ENCODE measurements at regions not wholly inside any gene's neighbourhood (a gene's known extent, or its start where the extent isn't known, plus 50 kb on each side); places are given as distances from the start of the nearest gene placed in this dataset.

DNA sequence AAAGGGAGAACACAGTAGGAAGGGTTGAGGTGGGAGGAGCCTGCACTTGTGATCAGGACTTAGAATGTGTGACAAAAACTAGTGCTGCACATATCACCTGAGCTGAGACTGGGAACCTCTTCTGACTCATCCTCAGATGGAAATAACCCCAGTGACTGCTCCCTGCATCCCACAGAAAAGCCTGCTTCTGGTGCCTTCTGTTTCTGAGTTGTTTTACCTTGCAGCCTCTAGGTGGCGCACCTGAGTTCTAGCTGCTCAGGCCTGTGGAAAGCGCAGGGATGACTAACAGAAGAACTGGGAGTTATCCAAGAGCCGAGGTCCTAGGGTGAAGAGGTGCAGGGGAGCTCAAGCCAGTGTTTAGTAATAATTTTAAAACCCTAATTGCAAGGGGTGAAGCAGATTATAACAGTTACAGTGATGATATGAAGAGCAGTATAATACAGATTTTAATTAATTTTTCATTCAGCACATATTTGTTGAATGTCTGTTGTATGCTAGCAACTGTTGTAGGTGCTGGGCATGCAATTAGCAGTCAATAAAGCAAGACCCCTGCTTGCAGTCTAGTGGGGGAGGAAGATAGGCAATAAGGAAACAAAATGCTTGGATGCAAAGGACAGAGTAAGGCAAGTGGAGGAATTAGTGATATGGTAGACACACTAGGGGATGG, 302.5 kb downstream of the DHX35 start:
- ChIA-PET POLR2A (no interaction called here), CTCF (interaction anchor here (0.5 to 1.8 kb wide), 28 partner anchors 8 to 781 kb away, joined by 3 to 7 read pairs (median 4); no protein-coding TSS in a partner anchor)

DNA sequence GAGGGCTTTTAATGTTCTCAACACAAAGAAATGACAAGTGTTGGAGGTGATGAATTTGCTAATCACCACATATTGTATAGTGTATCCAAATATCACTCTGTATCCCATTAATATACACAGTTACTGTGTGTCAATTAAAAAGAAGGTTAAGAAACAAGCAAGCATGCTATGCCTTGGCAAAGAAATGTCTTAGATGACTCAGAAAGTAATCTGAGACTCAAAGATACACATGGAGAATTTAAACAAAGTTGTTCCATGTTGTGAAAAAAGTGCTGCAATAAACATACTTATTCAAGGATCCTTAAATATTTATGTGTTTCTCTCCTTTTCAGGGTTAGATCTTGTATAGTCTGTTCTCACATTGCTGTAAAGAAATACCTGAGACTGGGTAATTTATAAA, 300.9 kb downstream of the DHX35 start:
- TF ChIP-seq MZF1 (tag by site-specific recombination; IDR thresholded peaks at IDR 0.05; ENCODE audit: borderline replicate concordance) (no peak), ZNF571 (tag by site-specific recombination; IDR thresholded peaks at IDR 0.05) (no peak), ZNF366 (tag by site-specific recombination; conservative IDR thresholded peaks at IDR 0.05) (no peak), ZNF266 (tag by site-specific recombination; IDR thresholded peaks at IDR 0.05; ENCODE audit: low read depth) (no peak), MYNN (tag by site-specific recombination; IDR thresholded peaks at IDR 0.05; ENCODE audit: borderline replicate concordance) (no peak), SP2 (tag by site-specific recombination; IDR thresholded peaks at IDR 0.05) (no peak), SCRT2 (tag by site-specific recombination; IDR thresholded peaks at IDR 0.05) (no peak), ZNF670 (tag by site-specific recombination; IDR thresholded peaks at IDR 0.05; ENCODE audit: low read depth) (no peak), ZNF660 (tag by site-specific recombination; IDR thresholded peaks at IDR 0.05) (no peak), ZNF214 (tag by site-specific recombination; IDR thresholded peaks at IDR 0.05; ENCODE audit: borderline replicate concordance) (no peak), KLF8 (tag by site-specific recombination; IDR thresholded peaks at IDR 0.05) (no peak), ZNF530 (tag by site-specific recombination; IDR thresholded peaks at IDR 0.05; ENCODE audit: low read depth) (no peak)
- H3K9me3 ChIP-seq (ENCODE audit: control insufficient read depth, insufficient read depth, low read depth, low read length): no peaks in the 10 kb centered on the region
- ChIA-PET CTCF (interaction anchor here (0.7 to 1.7 kb wide), 4 partner anchors 9 to 1448 kb away, joined by 3 to 5 read pairs (median 4); no protein-coding TSS in a partner anchor), POLR2A (no interaction called here)
- H3K36me3 ChIP-seq (ENCODE audit: control insufficient read depth in 2 of 2, insufficient read depth in 1 of 2, low read length in 2 of 2): no peaks in the 10 kb centered on the region
- no peaks in the 10 kb centered on the region for H3K4me1 ChIP-seq (ENCODE audit: control insufficient read depth, insufficient read depth, low read length)
- no peak overlapping the region for H3K4me3 ChIP-seq (ENCODE audit: low read depth, low read length)
- no peak overlapping the region for H3K27ac ChIP-seq (ENCODE audit: extremely low read depth, low read depth, low read length)

More for the DNA sequence above, 302.5 kb downstream of the DHX35 start:
- TF ChIP-seq, protein P1, sequence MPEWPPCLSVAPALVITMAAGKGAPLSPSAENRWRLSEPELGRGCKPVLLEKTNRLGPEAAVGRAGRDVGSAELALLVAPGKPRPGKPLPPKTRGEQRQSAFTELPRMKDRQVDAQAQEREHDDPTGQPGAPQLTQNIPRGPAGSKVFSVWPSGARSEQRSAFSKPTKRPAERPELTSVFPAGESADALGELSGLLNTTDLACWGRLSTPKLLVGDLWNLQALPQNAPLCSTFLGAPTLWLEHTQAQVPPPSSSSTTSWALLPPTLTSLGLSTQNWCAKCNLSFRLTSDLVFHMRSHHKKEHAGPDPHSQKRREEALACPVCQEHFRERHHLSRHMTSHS (tag by site-specific recombination; IDR thresholded peaks at IDR 0.05): no peak
- peak; percentile 42 for TF ChIP-seq ZNF654 (tag by site-specific recombination; IDR thresholded peaks at IDR 0.05; ENCODE audit: low read depth)
- TF ChIP-seq, protein P2, sequence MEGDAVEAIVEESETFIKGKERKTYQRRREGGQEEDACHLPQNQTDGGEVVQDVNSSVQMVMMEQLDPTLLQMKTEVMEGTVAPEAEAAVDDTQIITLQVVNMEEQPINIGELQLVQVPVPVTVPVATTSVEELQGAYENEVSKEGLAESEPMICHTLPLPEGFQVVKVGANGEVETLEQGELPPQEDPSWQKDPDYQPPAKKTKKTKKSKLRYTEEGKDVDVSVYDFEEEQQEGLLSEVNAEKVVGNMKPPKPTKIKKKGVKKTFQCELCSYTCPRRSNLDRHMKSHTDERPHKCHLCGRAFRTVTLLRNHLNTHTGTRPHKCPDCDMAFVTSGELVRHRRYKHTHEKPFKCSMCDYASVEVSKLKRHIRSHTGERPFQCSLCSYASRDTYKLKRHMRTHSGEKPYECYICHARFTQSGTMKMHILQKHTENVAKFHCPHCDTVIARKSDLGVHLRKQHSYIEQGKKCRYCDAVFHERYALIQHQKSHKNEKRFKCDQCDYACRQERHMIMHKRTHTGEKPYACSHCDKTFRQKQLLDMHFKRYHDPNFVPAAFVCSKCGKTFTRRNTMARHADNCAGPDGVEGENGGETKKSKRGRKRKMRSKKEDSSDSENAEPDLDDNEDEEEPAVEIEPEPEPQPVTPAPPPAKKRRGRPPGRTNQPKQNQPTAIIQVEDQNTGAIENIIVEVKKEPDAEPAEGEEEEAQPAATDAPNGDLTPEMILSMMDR (tag by site-specific recombination; IDR thresholded peaks at IDR 0.05): peak; percentile 48; the same call in 1 of the 2 replicates
- H3K27ac ChIP-seq (ENCODE audit: extremely low read depth, low read depth, low read length): no peak overlapping the region
- H3K9me3 ChIP-seq (ENCODE audit: control insufficient read depth, insufficient read depth, low read depth, low read length): no peaks in the 10 kb centered on the region
- no peaks in the 10 kb centered on the region for H3K36me3 ChIP-seq (ENCODE audit: control insufficient read depth in 2 of 2, insufficient read depth in 1 of 2, low read length in 2 of 2)
- H3K4me3 ChIP-seq (ENCODE audit: low read depth, low read length): no peak overlapping the region
- no peaks in the 10 kb centered on the region for H3K4me1 ChIP-seq (ENCODE audit: control insufficient read depth, insufficient read depth, low read length)

DNA sequence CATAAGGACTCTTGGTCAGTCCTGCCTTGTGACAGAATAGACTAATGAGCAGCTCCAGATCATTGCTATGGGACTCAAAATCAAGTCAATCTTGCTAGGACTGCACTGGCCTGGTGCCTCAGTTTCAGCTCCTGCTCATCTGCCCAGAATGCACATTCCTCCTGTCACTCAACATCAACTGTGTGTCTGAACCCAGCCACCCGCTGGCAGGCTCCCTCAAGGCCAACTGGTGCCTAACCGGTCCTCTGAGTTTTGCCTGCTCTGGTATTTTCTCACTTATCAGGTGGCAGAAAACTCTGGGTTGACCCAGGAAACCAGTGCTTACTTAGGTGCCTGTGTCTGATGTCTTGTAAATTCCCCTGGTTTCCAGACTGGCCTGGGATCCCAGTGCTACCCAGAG, 297.7 kb downstream of the DHX35 start:
- Histone ChIP-seq H3K27ac (ENCODE audit: extremely low read depth, low read depth, low read length) (no peak overlapping the region), H3K4me3 (ENCODE audit: low read depth, low read length) (no peak overlapping the region), H3K36me3 (ENCODE audit: control insufficient read depth in 2 of 2, insufficient read depth in 1 of 2, low read length in 2 of 2) (no peaks in the 10 kb centered on the region), H3K9me3 (ENCODE audit: control insufficient read depth, insufficient read depth, low read depth, low read length) (no peaks in the 10 kb centered on the region), H3K4me1 (ENCODE audit: control insufficient read depth, insufficient read depth, low read length) (no peaks in the 10 kb centered on the region)
- ChIA-PET POLR2A (no interaction called here), CTCF (no interaction called here)
- no peak for TF ChIP-seq ZNF19 (tag by site-specific recombination; IDR thresholded peaks at IDR 0.05; ENCODE audit: low read depth)
- TF ChIP-seq, protein P3, sequence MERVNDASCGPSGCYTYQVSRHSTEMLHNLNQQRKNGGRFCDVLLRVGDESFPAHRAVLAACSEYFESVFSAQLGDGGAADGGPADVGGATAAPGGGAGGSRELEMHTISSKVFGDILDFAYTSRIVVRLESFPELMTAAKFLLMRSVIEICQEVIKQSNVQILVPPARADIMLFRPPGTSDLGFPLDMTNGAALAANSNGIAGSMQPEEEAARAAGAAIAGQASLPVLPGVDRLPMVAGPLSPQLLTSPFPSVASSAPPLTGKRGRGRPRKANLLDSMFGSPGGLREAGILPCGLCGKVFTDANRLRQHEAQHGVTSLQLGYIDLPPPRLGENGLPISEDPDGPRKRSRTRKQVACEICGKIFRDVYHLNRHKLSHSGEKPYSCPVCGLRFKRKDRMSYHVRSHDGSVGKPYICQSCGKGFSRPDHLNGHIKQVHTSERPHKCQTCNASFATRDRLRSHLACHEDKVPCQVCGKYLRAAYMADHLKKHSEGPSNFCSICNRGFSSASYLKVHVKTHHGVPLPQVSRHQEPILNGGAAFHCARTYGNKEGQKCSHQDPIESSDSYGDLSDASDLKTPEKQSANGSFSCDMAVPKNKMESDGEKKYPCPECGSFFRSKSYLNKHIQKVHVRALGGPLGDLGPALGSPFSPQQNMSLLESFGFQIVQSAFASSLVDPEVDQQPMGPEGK (tag by site-specific recombination; IDR thresholded peaks at IDR 0.05): no peak
- TF ChIP-seq ZNF658 (tag by site-specific recombination; IDR thresholded peaks at IDR 0.05): no peak
- TF ChIP-seq, protein P4, sequence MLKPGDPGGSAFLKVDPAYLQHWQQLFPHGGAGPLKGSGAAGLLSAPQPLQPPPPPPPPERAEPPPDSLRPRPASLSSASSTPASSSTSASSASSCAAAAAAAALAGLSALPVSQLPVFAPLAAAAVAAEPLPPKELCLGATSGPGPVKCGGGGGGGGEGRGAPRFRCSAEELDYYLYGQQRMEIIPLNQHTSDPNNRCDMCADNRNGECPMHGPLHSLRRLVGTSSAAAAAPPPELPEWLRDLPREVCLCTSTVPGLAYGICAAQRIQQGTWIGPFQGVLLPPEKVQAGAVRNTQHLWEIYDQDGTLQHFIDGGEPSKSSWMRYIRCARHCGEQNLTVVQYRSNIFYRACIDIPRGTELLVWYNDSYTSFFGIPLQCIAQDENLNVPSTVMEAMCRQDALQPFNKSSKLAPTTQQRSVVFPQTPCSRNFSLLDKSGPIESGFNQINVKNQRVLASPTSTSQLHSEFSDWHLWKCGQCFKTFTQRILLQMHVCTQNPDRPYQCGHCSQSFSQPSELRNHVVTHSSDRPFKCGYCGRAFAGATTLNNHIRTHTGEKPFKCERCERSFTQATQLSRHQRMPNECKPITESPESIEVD (tag by site-specific recombination; IDR thresholded peaks at IDR 0.05): no peak
- TF ChIP-seq ZNF610 (tag by site-specific recombination; IDR thresholded peaks at IDR 0.05; ENCODE audit: borderline replicate concordance): no peak
- TF ChIP-seq, protein P5, sequence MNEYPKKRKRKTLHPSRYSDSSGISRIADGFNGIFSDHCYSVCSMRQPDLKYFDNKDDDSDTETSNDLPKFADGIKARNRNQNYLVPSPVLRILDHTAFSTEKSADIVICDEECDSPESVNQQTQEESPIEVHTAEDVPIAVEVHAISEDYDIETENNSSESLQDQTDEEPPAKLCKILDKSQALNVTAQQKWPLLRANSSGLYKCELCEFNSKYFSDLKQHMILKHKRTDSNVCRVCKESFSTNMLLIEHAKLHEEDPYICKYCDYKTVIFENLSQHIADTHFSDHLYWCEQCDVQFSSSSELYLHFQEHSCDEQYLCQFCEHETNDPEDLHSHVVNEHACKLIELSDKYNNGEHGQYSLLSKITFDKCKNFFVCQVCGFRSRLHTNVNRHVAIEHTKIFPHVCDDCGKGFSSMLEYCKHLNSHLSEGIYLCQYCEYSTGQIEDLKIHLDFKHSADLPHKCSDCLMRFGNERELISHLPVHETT (tag by site-specific recombination; IDR thresholded peaks at IDR 0.05): no peak

All from HEK293 (cell line).